Keratinocyte (primary cell): ENCODE measurements at regions not wholly inside any gene's neighbourhood (a gene's known extent, or its start where the extent isn't known, plus 50 kb on each side); places are given as distances from the start of the nearest gene placed in this dataset.

Source experiments
- EZH2 ChIP-seq: IDR thresholded peaks from one replicate; pipeline ENCODE4 v1.6.1; 2012; ENCODE audit warnings: inconsistent platforms, mild to moderate bottlenecking, low read length, moderate library complexity
- TF ChIP-seq, protein P1 (sequence below), 3 experiments: IDR thresholded peaks in 1 of 3; conservative IDR thresholded peaks in 1 of 3; optimal IDR thresholded peaks in 1 of 3; 2 replicates in 2 of 3; 3 replicates in 1 of 3; pipeline versions ENCODE3 to v1.5.1; 2011; ENCODE audit warnings: low read length in 3 of 3, mild to moderate bottlenecking in 3 of 3, moderate library complexity in 2 of 3, control low read depth in 1 of 3, inconsistent platforms in 1 of 3; ENCODE audit not compliant: insufficient read depth in 2 of 3; ENCODE audit errors: extremely low read depth in 1 of 3

DNA sequence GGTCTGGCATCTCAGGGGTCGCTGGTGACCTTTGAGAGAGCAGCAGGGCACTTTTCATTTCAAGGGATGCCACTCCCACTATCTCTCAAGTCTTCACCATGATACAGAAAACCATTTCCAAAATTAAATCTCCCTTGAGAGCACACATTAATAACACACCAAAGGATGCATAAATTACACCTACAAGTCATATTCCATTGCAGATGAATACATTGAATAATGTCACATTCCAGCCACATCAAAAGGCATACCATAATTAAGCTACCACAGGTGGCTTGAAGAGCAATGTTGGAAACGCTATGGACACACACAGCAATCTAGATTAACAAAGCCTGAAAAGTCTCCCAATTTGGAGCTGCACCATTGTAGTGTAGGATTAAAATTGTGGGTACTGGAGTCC, 353.3 kb upstream of the ZMIZ1 start:
- TF ChIP-seq, protein P1, sequence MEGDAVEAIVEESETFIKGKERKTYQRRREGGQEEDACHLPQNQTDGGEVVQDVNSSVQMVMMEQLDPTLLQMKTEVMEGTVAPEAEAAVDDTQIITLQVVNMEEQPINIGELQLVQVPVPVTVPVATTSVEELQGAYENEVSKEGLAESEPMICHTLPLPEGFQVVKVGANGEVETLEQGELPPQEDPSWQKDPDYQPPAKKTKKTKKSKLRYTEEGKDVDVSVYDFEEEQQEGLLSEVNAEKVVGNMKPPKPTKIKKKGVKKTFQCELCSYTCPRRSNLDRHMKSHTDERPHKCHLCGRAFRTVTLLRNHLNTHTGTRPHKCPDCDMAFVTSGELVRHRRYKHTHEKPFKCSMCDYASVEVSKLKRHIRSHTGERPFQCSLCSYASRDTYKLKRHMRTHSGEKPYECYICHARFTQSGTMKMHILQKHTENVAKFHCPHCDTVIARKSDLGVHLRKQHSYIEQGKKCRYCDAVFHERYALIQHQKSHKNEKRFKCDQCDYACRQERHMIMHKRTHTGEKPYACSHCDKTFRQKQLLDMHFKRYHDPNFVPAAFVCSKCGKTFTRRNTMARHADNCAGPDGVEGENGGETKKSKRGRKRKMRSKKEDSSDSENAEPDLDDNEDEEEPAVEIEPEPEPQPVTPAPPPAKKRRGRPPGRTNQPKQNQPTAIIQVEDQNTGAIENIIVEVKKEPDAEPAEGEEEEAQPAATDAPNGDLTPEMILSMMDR (optimal IDR thresholded peaks at IDR 0.05 in 1 of 3, IDR thresholded peaks at IDR 0.05 in 1 of 3, conservative IDR thresholded peaks at IDR 0.05 in 1 of 3; ENCODE audit: extremely low read depth in 1 of 3, insufficient read depth in 2 of 3, low read length in 3 of 3) = no peak
- TF ChIP-seq EZH2 = no peak
